Mucosa of gallbladder (tissue), 1 donor: ENCODE measurements at regions not wholly inside any gene's neighbourhood (a gene's known extent, or its start where the extent isn't known, plus 50 kb on each side); places are given as distances from the start of the nearest gene placed in this dataset.
A peak's percentile ranks its signal among the peaks of the same experiment; 100 is the strongest.

Source experiments
- DNase-seq: peaks from one replicate; pipeline ENCODE4 v3.0.0-alpha.2; 2020; ENCODE audit warnings: low spot score
- donor health status: DM: no; HTN: no; CAD: no.

DNA sequence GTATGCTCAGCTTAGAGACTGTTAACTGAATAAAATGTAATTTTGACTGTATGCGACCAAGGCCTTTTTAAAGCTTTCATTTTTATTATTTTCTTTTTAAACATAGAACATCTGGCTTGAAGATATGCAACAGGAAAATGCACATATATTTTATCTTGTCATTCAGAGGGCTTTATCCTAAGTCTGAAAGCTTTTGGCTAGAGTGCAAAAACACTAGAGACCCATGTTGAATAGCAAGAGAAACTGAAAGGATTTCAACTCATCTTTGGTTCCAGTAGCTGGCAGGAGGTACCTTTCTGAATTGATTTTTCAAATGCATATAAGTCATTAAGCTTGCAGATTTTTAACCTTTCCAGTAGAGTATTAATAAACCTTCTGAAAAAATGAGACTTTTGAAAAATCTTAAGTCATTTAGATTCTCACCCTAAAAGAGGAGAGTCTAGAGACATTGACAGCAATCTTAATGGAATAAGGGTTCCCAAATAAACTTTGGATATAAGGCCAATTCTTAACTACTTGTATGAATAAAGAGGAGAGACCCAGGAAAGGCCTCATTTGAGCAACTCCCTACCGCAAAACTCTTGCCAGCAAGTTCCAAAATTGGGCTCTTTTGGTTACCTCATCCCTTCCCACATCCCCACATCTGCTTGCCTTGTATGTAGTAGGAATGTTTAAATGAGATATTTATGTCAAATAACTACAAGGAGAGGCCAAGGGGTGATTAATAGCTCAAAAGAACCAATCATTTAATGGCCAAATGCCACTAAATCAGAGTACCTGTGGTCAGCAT is 454.4 kb downstream of the HTR7 start:
- DNase-seq = no peak

DNA sequence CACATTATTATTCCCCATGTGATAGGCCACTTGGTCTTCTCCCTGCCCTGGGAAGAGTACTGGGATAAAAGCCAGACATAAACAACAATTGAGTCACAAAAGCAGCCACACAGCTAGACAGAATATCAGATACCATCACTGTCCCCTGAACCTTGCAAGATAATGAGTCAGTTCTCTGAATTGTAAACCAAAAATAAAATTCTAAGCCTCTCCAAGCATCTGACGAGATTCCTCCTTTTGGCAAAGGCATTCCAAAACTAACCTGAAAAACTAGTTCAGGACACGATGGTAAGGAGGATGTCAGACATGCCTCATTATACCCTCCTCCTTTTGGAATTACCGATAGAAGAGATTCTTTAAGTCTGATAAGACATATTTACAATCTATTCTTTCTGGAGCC is 450.7 kb downstream of the HTR7 start:
- no peak for DNase-seq

DNA sequence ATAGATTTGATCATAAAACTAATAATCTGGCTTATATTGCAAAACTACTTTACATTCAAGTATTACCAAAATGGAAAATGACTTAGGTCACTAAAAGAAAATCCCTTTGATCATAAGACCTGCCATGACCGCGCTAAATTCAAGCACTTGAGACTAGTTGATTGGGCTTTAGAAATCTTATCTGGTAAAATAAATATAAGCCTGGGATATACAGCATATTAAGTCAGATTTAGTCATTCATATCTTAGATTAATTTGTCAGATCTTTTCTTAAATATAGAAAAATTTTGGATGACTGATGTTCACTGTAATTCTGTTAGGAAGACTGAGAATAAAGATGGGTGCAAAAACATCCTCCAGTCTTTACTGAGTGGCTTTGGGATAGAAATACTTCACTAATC is 450.0 kb downstream of the HTR7 start:
- no peak for DNase-seq

DNA sequence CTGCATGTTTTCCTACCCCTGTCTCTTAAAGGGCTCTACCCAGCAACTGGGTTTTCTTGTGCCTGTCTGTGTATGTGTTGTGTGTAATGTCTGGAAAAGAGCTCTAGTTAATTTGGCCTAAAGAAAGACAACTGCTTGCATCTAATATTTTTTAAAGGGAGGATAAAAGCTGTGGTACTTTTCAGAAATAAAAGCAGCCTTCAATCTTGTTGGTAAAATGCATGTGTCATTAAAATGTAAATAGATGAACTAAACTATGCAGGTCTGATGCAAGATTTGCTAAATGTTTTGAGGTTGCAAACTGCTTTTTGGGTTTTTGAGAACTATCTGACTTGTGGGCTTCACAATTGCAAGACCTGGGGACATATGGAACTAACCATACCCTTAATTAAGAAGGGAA is 445.3 kb downstream of the HTR7 start:
- DNase-seq = no peak

DNA sequence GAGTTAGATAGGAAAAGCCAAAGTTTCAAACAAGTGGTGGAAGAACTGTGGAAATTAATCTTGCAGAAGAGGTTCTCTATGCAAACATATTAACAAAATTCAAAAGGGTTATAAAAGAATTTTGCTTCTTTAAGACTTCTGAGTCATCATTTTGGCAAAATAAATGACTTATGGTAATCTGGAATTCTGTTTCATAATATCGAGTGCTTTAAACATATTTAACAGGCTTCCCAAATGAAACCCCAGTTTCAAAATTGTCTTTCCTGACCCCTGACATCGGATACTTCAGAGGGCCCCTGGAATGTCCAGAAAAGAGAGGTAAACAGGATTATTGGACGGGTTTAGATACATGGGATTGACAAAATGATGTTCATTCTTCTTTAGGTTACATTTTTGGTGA is 444.6 kb downstream of the HTR7 start:
- no peak for DNase-seq

DNA sequence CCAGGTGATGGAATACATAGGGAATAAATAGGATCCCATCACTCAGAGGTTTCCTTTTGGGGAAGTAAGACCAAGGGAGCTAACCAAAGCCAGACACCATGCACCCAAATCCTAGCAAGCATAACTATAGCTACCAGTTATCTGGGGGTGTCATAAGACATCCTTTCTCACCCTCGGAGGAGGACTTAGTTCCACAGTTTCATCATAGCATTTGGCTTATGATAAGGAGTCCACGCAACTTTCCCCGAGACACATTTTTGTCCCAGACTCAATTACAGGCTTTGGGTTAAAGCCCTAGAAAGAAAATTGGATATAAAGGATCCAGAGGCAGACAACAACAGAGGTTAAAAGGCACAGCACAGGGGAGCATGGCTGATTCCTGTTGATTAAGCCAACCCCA is 442.9 kb downstream of the HTR7 start:
- no peak for DNase-seq

DNA sequence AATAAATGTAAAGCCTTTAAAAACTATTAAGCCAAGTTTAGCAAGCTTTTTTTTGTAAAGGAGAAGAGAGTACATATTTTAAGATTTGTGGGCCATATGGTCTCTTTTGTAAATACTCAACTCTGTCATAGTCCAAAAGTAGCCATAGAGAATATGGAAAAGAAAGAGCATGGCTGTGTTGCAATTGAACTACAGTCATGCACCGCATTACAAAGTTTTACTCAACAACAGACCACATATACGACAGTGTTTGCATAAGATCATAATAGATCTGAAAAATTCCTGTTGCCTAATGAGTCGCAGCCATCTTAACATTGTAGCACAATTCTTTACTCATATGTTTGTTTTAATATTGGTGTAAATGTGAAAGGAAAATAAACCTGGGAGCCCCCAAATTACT is 440.8 kb downstream of the HTR7 start:
- DNase-seq = no peak

DNA sequence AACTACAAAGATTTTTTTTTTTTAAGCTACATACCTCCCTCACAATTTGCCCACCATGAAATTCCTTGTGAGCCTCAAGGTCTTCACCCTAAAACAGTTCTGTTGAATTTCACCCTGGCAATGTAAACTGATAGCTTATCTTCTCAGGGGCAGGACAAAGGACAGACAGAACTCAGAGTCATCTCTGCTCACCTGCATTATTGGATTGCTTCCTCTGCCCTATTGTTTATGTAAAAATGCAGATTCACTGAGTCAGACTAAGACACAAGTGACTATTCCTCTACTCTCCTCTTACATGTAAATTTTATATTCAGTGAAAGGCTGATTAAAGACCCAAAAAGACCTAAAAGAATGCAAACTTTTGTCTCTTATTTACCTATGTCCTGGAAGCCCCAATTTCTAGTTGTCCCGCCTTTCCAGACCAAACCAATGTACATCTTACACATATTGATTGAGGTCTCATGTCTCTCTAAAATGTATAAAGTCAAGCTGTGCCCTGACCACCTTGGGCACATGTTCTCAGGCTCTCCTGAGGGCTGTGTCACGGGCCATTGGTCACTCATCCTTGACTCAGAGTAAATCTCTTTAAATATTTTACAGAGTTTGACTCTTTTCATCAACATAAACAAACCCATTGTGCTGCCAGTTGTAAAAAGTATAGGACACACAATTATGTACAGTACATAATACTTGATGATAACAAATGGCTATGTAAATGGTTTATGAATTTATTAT is 440.2 kb downstream of the HTR7 start:
- no peak for DNase-seq

DNA sequence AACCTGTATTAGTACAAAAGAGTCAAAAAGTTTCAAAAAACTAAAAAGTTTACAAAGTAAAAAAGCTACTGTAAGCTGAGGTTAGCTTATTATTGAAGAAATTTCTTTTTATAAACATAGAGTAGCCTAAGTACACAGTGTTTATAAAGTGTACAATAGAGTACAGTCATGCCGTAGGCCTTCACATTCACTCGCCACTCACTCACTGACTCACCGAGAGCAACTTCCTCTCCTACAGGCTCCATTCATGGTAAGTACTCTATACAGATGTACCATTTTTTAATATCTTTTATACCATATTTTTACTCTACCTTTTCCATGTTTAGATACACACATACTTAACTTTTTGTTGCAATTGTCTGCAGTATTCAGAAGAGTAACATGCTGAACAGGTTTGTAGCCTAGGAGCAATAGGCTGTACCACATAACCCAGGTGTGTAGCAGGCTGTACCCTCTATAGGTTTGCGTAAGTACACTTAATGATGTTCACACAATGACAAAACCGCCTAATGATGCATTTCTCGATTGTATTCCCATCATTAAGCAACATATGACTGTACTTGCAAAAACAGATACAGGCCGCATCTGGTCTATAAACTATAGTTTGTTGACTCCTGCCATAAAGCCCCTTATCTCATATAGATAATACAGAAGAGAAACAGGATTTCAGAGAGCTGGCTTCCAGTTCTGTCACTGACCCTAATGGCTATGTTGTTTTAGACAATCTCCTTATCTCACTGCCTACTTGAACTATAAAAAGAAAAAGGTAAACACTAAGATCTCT is 438.8 kb downstream of the HTR7 start:
- peak; percentile 48 for DNase-seq

DNA sequence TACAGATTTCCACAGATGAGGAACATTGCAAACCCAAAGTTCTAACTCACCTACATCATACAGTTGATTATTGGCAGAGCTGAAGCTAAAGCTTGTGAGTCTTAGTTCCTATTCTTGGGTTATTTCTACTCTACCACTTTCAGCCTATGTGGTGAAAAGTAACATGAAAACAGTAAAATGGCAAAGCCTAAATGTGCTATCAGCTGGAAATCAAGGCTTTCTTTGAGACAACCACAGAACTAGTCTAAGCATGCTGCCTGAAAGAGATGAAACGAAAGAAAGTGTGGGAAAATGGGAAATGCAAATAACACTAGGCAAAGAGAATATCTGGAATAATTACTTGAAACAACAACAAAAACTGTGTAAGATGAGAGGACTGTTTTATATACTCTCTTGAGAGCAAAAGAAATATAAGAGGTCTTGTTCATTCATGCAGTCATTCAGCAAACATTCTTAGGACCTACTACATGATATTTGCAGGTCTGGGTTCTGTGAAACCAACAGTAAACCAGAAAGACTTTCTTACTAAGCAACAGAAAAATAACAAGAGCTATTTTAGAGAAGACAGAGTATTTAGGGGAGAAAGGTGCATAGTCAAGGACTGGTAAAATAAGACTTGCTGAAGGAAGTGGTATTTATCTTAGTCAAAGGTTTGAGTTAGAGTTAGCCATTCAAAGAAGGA is 437.1 kb downstream of the HTR7 start:
- no peak for DNase-seq

DNA sequence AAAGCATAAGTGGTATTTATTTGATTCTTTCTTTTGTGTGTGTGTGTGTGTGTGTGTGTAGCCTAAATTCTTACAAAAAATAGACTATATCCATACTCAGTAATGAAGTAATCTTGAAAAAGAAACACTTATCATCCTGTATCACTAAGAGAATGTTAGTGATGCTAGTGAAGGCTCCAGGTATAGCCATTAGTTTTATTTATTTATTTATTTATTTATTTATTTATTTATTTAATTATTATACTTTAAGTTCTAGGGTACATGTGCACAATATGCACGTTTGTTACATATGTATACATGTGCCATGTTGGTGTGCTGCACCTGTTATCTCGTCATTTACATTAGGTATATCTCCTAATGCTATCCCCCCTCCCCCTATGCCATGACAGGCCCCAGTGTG is 436.0 kb downstream of the HTR7 start:
- DNase-seq = no peak

DNA sequence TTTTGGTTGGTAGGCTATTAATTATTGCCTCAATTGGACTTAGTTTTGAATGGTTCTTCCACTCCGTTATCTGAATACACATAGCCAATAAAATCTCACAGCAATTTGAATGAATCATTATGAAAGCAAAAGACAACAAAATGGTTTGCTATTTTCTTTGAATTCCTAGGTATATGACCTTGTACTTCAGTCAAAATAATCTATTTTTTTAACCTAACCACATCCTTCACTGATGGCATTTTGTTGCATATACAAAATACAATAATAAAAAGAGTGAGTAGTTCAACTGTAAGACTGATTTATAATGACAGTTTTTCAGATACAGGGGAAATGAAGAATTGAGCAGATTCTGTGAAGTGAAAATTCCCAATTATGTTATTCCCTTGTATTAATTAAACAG is 433.1 kb downstream of the HTR7 start:
- DNase-seq = no peak

DNA sequence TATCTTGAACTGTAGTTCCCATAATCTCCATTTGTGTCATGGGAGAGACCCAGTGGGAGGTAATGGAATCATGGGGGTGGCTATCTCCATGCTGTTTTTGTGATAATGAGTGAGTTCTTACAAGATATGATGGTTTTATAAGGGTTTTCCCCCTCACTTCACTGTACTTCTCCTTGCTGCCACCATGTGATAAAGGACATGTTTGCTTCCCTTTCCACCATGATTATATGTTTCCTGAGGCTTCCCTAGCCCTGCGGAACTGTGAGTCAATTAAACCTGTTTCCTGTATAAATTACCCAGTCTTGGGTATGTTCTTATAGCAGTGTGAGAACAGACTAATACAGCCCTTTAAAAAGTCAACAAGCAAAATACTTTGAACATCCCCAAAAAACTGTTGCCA is 427.7 kb downstream of the HTR7 start:
- DNase-seq = no peak

DNA sequence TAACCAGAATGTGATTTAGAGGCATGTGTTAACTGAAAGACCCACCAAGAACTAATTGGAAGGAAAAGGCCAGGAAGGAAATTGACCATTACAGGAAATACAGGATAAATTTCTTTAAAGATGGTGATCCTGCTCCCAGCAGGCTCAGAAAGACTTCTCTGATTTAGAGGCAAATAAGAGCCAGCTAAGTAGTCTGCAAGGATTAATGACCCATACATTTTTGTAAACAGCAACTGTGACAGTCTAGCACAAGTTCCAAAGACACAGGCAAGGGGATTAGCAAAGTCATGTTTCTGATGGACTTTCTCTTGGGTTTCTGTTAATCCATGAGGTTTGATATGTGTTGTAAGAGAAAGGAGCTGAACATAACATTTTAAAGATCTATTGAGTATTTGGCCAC is 425.0 kb downstream of the HTR7 start:
- no peak for DNase-seq

DNA sequence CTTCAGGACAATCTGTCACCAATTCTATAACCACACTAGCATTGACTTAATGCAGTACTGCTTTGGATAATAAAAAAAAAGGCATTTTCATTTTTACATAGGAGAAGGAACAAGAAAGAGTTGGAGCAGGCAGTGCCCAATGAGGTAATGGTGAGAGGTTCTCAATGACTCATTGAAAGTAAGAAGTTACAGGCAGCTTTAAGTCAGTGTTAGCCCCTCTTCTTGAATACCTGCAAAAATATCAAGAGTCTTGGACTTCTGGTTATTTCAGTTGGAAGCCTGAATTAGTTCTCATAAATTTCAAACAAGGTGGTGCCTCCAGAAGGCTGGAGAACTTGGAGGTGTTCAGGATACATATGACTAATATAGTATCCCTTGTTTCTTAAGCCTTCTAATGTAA is 422.5 kb downstream of the HTR7 start:
- no peak for DNase-seq

DNA sequence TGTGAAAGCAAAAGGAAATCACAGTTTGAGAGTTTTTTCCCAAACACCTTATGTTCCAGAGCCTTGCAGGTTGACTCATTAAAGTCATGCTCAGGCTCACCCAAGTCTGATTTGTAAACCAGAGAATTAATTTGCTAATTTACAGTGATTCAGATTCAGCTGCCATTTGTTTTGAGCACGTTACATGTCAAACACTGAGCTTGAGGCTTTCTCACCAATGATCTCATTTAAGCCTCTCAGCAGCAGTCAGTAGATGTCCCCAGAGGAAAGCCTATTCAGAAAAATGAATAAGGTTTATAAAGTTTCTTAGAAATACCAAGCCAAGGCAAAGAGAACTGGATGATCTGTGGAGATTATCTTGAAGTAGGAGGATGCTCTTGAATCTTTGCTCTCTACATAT is 420.4 kb downstream of the HTR7 start:
- DNase-seq = no peak

DNA sequence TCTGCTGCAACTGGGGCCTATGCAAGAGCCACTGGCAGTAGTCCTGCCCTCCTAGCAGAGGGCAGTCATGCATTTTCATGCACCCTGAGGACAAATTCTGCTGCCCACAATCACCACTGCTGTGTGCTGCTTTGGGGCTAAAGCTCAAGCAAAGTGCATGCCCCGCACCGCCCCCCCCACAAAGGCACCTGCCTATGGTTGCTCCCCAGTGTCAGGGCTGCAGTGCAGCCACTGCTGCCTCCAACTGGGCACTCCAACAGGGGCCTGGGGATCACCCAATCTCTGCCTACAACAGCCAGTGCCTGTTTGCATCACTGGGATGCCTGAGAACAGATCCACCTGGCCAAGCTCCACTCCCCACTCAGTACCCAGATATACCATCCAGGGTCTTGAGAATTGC is 417.0 kb downstream of the HTR7 start:
- DNase-seq = no peak

DNA sequence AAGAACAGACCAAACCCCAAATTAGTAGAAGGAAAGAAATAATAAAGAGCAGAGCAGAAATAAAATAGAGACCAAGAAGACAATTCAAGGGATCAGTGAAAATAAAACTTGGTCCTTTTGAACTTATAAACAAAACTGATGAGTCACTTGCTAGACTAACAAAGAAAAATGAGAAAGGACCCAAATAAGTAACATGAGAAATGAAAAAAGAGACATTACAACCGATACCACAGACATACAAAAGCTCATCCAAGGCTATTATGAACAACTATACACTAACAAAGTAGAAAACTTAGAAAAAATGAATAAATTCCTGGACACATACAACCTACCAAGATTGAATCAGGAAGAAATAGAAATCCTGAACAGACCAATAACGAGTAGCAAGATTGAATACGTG is 414.5 kb downstream of the HTR7 start:
- DNase-seq = no peak

DNA sequence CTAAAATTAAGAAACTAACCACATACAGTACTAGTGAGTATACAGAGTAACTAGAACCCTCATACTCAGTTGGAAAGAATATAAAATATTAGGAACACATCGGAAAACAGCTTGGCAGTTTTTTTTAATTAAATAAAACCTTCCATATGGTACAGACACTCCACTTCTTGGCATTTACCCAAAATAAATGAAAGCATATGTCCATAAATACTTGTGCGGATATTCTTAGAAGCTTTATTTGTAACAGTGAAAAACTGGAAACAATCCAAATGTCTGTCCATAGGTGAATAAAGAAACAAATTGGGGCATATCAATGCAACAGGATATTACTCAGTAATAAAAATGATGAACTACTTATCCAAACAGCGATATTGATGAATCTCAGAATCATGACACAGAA is 410.0 kb downstream of the HTR7 start:
- no peak for DNase-seq

DNA sequence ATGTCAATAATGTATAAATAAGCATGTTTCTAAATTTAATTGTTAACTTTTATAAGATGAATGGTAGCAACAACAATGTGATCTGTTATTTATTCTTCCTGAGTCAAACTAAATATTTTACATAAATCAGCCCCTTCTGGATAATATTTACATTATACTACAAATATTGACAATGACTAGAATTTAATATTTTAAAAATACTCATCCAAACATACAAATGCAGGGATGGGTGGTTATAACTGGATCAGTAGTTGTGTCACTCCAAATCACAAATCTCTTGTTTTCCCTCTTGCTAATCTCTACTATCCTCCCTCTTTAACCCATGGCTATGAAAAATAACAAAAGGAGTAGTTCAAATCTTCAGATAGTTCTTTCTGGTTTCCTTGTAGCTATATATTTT is 407.0 kb downstream of the HTR7 start:
- no peak for DNase-seq

DNA sequence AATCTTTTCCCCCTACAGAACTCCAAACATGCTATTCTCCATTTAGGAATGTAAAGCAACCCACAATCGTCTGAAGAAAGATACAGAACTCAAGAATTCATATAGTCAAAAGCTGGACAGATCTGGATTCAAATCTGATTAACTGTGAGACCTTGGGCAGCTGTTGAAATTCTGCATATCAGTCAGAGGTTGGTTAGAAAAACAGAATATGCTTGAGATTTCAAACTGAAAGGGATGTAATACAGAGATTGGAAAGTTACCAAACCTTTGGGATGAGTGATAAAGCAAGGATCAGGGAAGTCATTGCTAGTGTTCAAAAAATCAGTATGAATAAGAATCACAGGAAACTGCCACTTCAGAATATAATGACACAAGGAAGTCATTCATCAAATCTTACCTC is 406.6 kb downstream of the HTR7 start:
- DNase-seq = no peak

DNA sequence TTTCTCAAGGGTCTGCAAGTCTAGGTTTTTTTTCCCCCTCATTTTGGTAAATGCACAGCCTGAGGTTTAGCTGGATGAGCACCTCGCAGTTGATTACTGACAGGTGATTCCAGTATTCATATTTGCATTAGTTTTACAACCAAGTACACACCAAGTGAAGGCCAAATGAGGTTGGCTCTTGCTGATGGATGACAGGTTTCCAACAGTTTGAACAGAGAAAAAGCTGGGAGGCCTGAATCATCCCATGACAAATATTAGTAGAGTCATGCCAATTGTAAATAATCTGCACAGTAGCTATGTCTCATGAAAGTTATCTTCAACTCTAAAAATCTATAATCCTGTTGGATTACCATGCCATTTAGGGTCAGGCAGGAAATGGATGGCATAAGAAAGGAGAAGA is 399.8 kb downstream of the HTR7 start:
- DNase-seq = no peak
